DOHH2 (cell line): ENCODE measurements at regions not wholly inside any gene's neighbourhood (a gene's known extent, or its start where the extent isn't known, plus 50 kb on each side); places are given as distances from the start of the nearest gene placed in this dataset.
"Not testable (repeated sequence)": the region's sequence is repeated elsewhere in the genome, so short reads cannot be mapped to it uniquely, and the experiment has no call there.

ENCODE experiments used
- H3F3A ChIP-seq: fragments of 200-600 bp; sonication (generic), shearing (Covaris generic); 2 replicates; pipeline ENCODE4 v1.6.0; 2016; ENCODE audit warnings: antibody characterized with exemption, mild to moderate bottlenecking; ENCODE audit not compliant: control insufficient read depth, insufficient read depth
- H3K27ac ChIP-seq: fragments of 200-600 bp; sonication (generic); 2 replicates; pipeline ENCODE4 v1.5.1; 2014; ENCODE audit warnings: low read depth, mild to moderate bottlenecking, low read length, moderate library complexity
- H3K27me3 ChIP-seq: fragments of 200-600 bp; sonication (generic); 2 replicates; pipeline ENCODE4 v1.6.1; 2014; ENCODE audit warnings: mild to moderate bottlenecking, low read length, mixed read lengths; ENCODE audit not compliant: control insufficient read depth
- H3K36me3 ChIP-seq: fragments of 200-600 bp; sonication (generic); 2 replicates; pipeline ENCODE4 v1.6.1; 2014; ENCODE audit warnings: mild to moderate bottlenecking, low read length, moderate library complexity, mixed read lengths; ENCODE audit not compliant: control insufficient read depth
- H3K4me1 ChIP-seq: fragments of 200-600 bp; sonication (generic); 2 replicates; pipeline ENCODE4 v1.6.1; 2014; ENCODE audit warnings: mild to moderate bottlenecking, low read length, mixed read lengths; ENCODE audit not compliant: control insufficient read depth
- H3K4me2 ChIP-seq: fragments of 200-600 bp; sonication (generic); 2 replicates; pipeline ENCODE4 v1.6.0; 2014; ENCODE audit warnings: mild to moderate bottlenecking, low read length, moderate library complexity
- H3K4me3 ChIP-seq: fragments of 200-600 bp; sonication (generic); 2 replicates; pipeline ENCODE4 v1.5.1; 2014; ENCODE audit warnings: mild to moderate bottlenecking, low read length, mixed read lengths
- H3K79me2 ChIP-seq: fragments of 200-600 bp; sonication (generic); 2 replicates; pipeline ENCODE4 v1.6.1; 2014; ENCODE audit warnings: mild to moderate bottlenecking, low read length, mixed read lengths; ENCODE audit not compliant: control insufficient read depth
- H3K9me2 ChIP-seq: fragments of 200-600 bp; sonication (generic); replicated peaks from 2 replicates; pipeline ENCODE4 v1.6.1; 2014; ENCODE audit warnings: mild to moderate bottlenecking, low read length, mixed read lengths; ENCODE audit not compliant: control insufficient read depth
- H3K9me3 ChIP-seq: fragments of 200-600 bp; sonication (generic); 2 replicates; pipeline ENCODE4 v1.6.1; 2014; ENCODE audit warnings: antibody characterized with exemption, low read length, mixed read lengths; ENCODE audit not compliant: control insufficient read depth, insufficient read depth
- H4K20me1 ChIP-seq: fragments of 200-600 bp; sonication (generic); 2 replicates; pipeline ENCODE4 v1.6.0; 2014; ENCODE audit warnings: low read depth, mild to moderate bottlenecking, antibody characterized with exemption, low read length, moderate library complexity; ENCODE audit not compliant: control insufficient read depth, insufficient read depth
- EZH2phosphoT487 ChIP-seq: fragments of 200-600 bp; sonication (generic); IDR thresholded peaks from 2 replicates; pipeline ENCODE4 v1.6.1; 2017; ENCODE audit warnings: borderline replicate concordance, mild to moderate bottlenecking, antibody characterized with exemption, low read length, moderate library complexity, mixed read lengths
- TF ChIP-seq, protein P1 (sequence below): fragments of 200-600 bp; sonication (generic); IDR thresholded peaks from one replicate; pipeline ENCODE4 v1.5.1; 2014; ENCODE audit warnings: antibody characterized with exemption, mild to moderate bottlenecking, low read depth, low read length; ENCODE audit not compliant: poor library complexity, severe bottlenecking

DNA sequence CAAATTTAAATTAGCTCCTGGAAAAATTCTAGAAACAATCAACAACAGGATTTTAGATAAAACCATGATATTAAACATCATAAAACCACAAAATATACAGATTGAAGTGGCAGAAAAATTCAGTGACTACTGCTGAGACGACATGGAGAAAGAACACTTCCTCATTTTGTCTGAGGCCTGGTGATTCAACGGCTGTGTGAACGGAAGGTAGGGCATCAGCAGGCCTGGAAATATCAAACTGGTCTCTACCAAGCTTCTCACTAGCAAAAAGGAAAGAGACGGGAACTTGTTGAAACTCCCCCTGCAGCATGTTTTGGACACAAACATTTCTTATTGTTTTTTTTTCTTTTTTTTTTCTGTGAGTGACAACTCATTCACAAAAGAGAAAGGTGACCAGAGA lies 58.0 kb upstream of the AHI1 start:
- Histone ChIP-seq H3F3A (no peaks in the 10 kb centered on the region), H3K79me2 (no peaks in the 10 kb centered on the region), H3K4me3 (no peak overlapping the region)

DNA sequence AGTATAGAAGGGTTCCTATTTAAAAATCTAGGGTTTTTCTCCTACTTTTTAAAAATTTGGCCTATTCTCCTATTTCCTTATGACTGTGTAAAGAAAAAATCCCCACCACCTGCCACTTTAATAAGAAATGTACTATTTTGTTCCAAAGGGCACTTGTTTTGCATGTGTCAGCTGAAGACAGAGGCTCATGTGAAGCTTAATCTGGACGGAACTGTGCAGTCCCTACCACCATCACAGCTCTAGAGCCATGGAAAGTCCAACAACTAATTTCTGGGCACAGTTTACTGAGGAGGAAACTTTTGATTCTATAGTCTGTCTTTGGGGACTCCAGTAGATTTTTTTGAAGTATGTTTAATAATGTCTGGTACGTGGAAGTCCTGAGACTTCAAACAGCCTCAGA lies 60.0 kb upstream of the AHI1 start:
- TF ChIP-seq EZH2phosphoT487 = no peak
- TF ChIP-seq, protein P1, sequence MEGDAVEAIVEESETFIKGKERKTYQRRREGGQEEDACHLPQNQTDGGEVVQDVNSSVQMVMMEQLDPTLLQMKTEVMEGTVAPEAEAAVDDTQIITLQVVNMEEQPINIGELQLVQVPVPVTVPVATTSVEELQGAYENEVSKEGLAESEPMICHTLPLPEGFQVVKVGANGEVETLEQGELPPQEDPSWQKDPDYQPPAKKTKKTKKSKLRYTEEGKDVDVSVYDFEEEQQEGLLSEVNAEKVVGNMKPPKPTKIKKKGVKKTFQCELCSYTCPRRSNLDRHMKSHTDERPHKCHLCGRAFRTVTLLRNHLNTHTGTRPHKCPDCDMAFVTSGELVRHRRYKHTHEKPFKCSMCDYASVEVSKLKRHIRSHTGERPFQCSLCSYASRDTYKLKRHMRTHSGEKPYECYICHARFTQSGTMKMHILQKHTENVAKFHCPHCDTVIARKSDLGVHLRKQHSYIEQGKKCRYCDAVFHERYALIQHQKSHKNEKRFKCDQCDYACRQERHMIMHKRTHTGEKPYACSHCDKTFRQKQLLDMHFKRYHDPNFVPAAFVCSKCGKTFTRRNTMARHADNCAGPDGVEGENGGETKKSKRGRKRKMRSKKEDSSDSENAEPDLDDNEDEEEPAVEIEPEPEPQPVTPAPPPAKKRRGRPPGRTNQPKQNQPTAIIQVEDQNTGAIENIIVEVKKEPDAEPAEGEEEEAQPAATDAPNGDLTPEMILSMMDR = no peak
- Histone ChIP-seq H3K4me2 (no peak overlapping the region), H3F3A (no peaks in the 10 kb centered on the region), H3K79me2 (no peaks in the 10 kb centered on the region), H3K36me3 (no peaks in the 10 kb centered on the region), H3K4me3 (no peak overlapping the region), H3K27ac (no peak overlapping the region), H3K27me3 (no peaks in the 10 kb centered on the region), H3K4me1 (no peaks in the 10 kb centered on the region), H4K20me1 (no peaks in the 10 kb centered on the region), H3K9me2 (no peaks in the 10 kb centered on the region), H3K9me3 (no peaks in the 10 kb centered on the region)

More for the DNA sequence above, 58.0 kb upstream of the AHI1 start:
- TF ChIP-seq, protein P1 = no peak
- no peak for TF ChIP-seq EZH2phosphoT487
- no peaks in the 10 kb centered on the region for H3K4me1 ChIP-seq
- no peak overlapping the region for H3K4me2 ChIP-seq
- no peaks in the 10 kb centered on the region for H3K9me3 ChIP-seq
- H3K36me3 ChIP-seq = no peaks in the 10 kb centered on the region
- no peaks in the 10 kb centered on the region for H3K9me2 ChIP-seq
- H4K20me1 ChIP-seq = no peaks in the 10 kb centered on the region
- H3K27me3 ChIP-seq = no peaks in the 10 kb centered on the region; the same call in 1 of the 2 replicates
- no peak overlapping the region for H3K27ac ChIP-seq

DNA sequence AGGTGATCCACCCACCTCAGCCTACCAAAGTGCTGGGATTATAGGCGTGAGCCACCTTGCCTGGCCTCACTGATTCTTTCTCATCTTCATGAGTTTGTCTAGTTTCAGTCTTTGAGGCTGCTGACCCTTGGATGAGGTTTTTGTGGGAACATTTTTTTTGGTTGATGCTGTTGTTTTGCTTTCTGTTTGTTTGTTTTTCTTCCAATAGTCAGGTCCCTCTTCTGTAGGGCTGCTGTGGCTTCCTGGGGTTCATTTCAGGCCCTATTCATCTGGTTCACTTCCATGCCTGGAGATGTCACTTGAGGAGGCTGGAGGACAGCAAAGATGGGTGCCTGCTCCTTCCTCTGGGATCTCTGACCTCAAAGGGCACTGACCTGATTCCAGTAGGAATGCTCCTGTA lies 68.1 kb upstream of the AHI1 start:
- H3F3A ChIP-seq, H3K27me3 ChIP-seq, H3K27ac ChIP-seq, H3K79me2 ChIP-seq, H3K9me2 ChIP-seq, H3K4me3 ChIP-seq, H3K4me2 ChIP-seq, H3K9me3 ChIP-seq, H4K20me1 ChIP-seq, H3K4me1 ChIP-seq, H3K36me3 ChIP-seq: not testable (repeated sequence)

DNA sequence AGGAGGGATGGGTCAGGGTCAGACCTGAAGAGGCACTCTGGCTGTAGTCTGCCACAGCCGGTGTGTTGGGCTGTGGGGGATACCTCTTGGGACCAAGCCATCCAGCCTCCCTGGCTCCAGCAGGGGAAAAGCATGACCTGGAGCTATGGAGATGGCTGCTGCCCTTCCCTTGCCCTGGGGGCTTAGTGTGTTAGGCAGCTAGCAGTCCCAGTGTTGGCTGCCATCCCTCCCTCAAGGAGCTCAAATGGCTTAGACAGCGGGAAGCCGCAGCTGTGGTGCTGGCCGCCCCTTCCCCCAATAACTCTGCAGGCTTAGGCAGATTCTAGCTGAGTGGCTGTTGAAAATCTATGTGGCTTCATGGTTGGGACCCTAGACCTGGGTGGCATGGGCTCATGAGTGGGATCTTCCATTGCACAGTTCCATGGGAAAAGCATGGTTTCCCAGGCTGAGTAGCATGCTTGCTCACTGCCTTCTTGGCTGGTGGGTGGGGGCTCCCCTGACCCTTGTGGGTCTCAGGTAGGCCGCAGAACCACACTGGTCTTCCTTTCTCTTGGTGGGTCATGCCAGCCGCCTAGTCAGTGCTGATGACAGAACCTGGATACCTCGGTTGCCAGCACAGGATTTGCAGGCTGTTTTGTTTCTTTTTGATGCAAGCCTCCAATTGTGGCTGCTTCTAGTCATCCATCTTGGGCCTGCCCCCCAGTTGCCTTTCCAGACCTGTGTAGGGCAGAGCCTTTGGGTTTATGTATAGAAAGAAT lies 69.0 kb upstream of the AHI1 start:
- no peaks in the 10 kb centered on the region for H3K79me2 ChIP-seq
- H3K4me2 ChIP-seq = no peak overlapping the region
- H3K4me1 ChIP-seq = no peaks in the 10 kb centered on the region
- H4K20me1 ChIP-seq = no peaks in the 10 kb centered on the region
- no peaks in the 10 kb centered on the region for H3F3A ChIP-seq
- no peaks in the 10 kb centered on the region for H3K27me3 ChIP-seq
- H3K27ac ChIP-seq = no peak overlapping the region
- no peak for TF ChIP-seq EZH2phosphoT487
- TF ChIP-seq, protein P1 = no peak
- no peaks in the 10 kb centered on the region for H3K9me2 ChIP-seq
- H3K4me3 ChIP-seq = no peak overlapping the region
- no peaks in the 10 kb centered on the region for H3K36me3 ChIP-seq
- no peaks in the 10 kb centered on the region for H3K9me3 ChIP-seq
